ENCODE measurements at regions not wholly inside any gene's neighbourhood (a gene's known extent, or its start where the extent isn't known, plus 50 kb on each side); places are given as distances from the start of the nearest gene placed in this dataset.

GRCh38 chr4:27594922-27595321, 734.3 kb downstream of the STIM2 start (continued):
- TF ChIP-seq FOSL2 (IDR thresholded peaks at IDR 0.05) (no peak), FOSL2 (CRISPR knock-in tag; IDR thresholded peaks at IDR 0.05) (no peak), EHF (CRISPR knock-in tag; IDR thresholded peaks at IDR 0.05) (no peak), MYC (IDR thresholded peaks at IDR 0.05; ENCODE audit: borderline replicate concordance, low read length) (no peak), HES2 (IDR thresholded peaks at IDR 0.05) (no peak), HOXB13 (CRISPR knock-in tag; IDR thresholded peaks at IDR 0.05; ENCODE audit: low read depth) (no peak), ELK1 (IDR thresholded peaks at IDR 0.05; ENCODE audit: low read depth, low read length) (no peak)

- ATAC-seq (no peak), FAIRE-seq (no peak), DNase-seq (ENCODE audit: low read depth in 1 of 2, low spot score in 1 of 2) (no peak)
- Histone ChIP-seq H3K4me1 (no peaks in the 10 kb centered on the region), H3K4me3 (no peak overlapping the region), H3K9me3 (no peaks in the 10 kb centered on the region), H3K27ac (no peak overlapping the region), H3K4me2 (no peak overlapping the region)
- POLR2A ChIA-PET = no interaction called here
- CTCF ChIA-PET = interaction anchor here (0.6 kb wide), 1 partner anchor 35 kb away, joined by 3 read pairs; no protein-coding TSS in a partner anchor
- WGBS (ENCODE audit: missing lambda C conversion rate) = 64% methylated on average over 10 of the region's 10 CpGs
- no peak for TF ChIP-seq TP53 (CRISPR knock-in tag; IDR thresholded peaks at IDR 0.05)
- no peak for TF ChIP-seq POLR2AphosphoS2 (conservative IDR thresholded peaks at IDR 0.05; ENCODE audit: low read length)
- TF ChIP-seq CBX2 (IDR thresholded peaks at IDR 0.05; ENCODE audit: borderline replicate concordance, low read depth) = no peak
- TF ChIP-seq ATOH8 (CRISPR knock-in tag; IDR thresholded peaks at IDR 0.05; ENCODE audit: low read depth) = no peak
- no peak for TF ChIP-seq REST (IDR thresholded peaks at IDR 0.05)
- no peak for TF ChIP-seq POLR2A (IDR thresholded peaks at IDR 0.05; ENCODE audit: low read length)
- TF ChIP-seq FOXS1 (CRISPR knock-in tag; IDR thresholded peaks at IDR 0.05) = no peak
- TF ChIP-seq HDAC2 (IDR thresholded peaks at IDR 0.05) = no peak
- no peak for TF ChIP-seq FOSL2 (IDR thresholded peaks at IDR 0.05)
- TF ChIP-seq FOSL2 (CRISPR knock-in tag; IDR thresholded peaks at IDR 0.05) = no peak
- TF ChIP-seq RFX5 (IDR thresholded peaks at IDR 0.05) = no peak
- no peak for TF ChIP-seq NFE2L2 (conservative IDR thresholded peaks at IDR 0.05; ENCODE audit: low read length)
- no peak for TF ChIP-seq ESRRA (IDR thresholded peaks at IDR 0.05; ENCODE audit: borderline replicate concordance, low read length)
- TF ChIP-seq SMC3 (IDR thresholded peaks at IDR 0.05) = no peak
- no peak for TF ChIP-seq ZSCAN20 (CRISPR knock-in tag; IDR thresholded peaks at IDR 0.05)
- no peak for TF ChIP-seq SREBF2 (IDR thresholded peaks at IDR 0.05)
- TF ChIP-seq ZNF302 (CRISPR knock-in tag; IDR thresholded peaks at IDR 0.05) = no peak
- TF ChIP-seq CHD4 (IDR thresholded peaks at IDR 0.05; ENCODE audit: borderline replicate concordance) = no peak
Observed at GRCh38 chr4:27595571-27596360, 735.1 kb downstream of the STIM2 start.
